H9 (cell line): ENCODE measurements at regions not wholly inside any gene's neighbourhood (a gene's known extent, or its start where the extent isn't known, plus 50 kb on each side); places are given as distances from the start of the nearest gene placed in this dataset.

Experiments
- DNase-seq: peaks from one replicate; pipeline ENCODE4 v3.0.0-alpha.2; 2017
- H2AFZ ChIP-seq: one replicate; pipeline ENCODE4 v1.6.1; 2013; ENCODE audit warnings: mild to moderate bottlenecking, low read length, control low read depth, moderate library complexity
- H2AK5ac ChIP-seq: 2 replicates; pipeline ENCODE4 v1.6.1; 2013; ENCODE audit warnings: low read length, control low read depth, mixed read lengths; ENCODE audit not compliant: insufficient read length
- H2BK120ac ChIP-seq: one replicate; pipeline ENCODE4 v1.6.1; 2013; ENCODE audit warnings: low read depth, mild to moderate bottlenecking, low read length, control low read depth, inconsistent platforms; ENCODE audit not compliant: poor library complexity, severe bottlenecking
- H2BK12ac ChIP-seq: 2 replicates; pipeline ENCODE4 v1.6.1; 2013; ENCODE audit warnings: low read length, control low read depth, mixed read lengths, low read depth; ENCODE audit not compliant: insufficient read length
- H2BK15ac ChIP-seq: 2 replicates; pipeline ENCODE4 v1.6.1; 2013; ENCODE audit warnings: low read depth, low read length, control low read depth
- H2BK20ac ChIP-seq: one replicate; pipeline ENCODE4 v1.6.1; 2013; ENCODE audit warnings: low read depth, mild to moderate bottlenecking, low read length, control low read depth, inconsistent platforms; ENCODE audit not compliant: poor library complexity, severe bottlenecking
- H2BK5ac ChIP-seq: 2 replicates; pipeline ENCODE4 v1.6.1; 2013; ENCODE audit warnings: low read length, control low read depth, mixed read lengths; ENCODE audit not compliant: insufficient read length
- H3K14ac ChIP-seq: 2 replicates; pipeline ENCODE4 v1.6.1; 2013; ENCODE audit warnings: low read length, control low read depth; ENCODE audit not compliant: insufficient read depth
- H3K18ac ChIP-seq: 2 replicates; pipeline ENCODE4 v1.6.1; 2013; ENCODE audit warnings: low read depth, mild to moderate bottlenecking, mixed read lengths, low read length, control low read depth; ENCODE audit not compliant: insufficient read length
- H3K23ac ChIP-seq: 2 replicates; pipeline ENCODE4 v1.6.1; 2013; ENCODE audit warnings: low read length, control low read depth, mixed read lengths, low read depth; ENCODE audit not compliant: insufficient read length
- H3K23me2 ChIP-seq: 2 replicates; pipeline ENCODE4 v1.6.1; 2013; ENCODE audit warnings: low read depth, mild to moderate bottlenecking, mixed read lengths, low read length, control low read depth; ENCODE audit not compliant: insufficient read length, poor library complexity, severe bottlenecking
- H3K27ac ChIP-seq: 2 replicates; pipeline ENCODE4 v1.5.1; 2013; ENCODE audit warnings: low read length, control low read depth, mixed read lengths, low read depth; ENCODE audit not compliant: insufficient read length
- H3K27me3 ChIP-seq: 2 replicates; pipeline ENCODE4 v1.6.1; 2013; ENCODE audit warnings: low read length, control low read depth, inconsistent platforms; ENCODE audit not compliant: insufficient read depth
- H3K4ac ChIP-seq: 2 replicates; pipeline ENCODE4 v1.6.1; 2013; ENCODE audit warnings: low read depth, mild to moderate bottlenecking, control low read depth, inconsistent platforms, low read length, moderate library complexity
- H3K4me1 ChIP-seq: 2 replicates; pipeline ENCODE4 v1.6.1; 2013; ENCODE audit warnings: low read length, control low read depth, inconsistent platforms; ENCODE audit not compliant: insufficient read depth
- H3K4me2 ChIP-seq: 2 replicates; pipeline ENCODE4 v1.6.1; 2013; ENCODE audit warnings: low read length, control low read depth, mixed read lengths; ENCODE audit not compliant: insufficient read length, insufficient read depth
- H3K56ac ChIP-seq: 2 replicates; pipeline ENCODE4 v1.6.1; 2013; ENCODE audit warnings: low read depth, mild to moderate bottlenecking, mixed read lengths, low read length, control low read depth; ENCODE audit not compliant: insufficient read length
- H3K79me1 ChIP-seq: 2 replicates; pipeline ENCODE4 v1.6.1; 2013; ENCODE audit warnings: low read depth, mild to moderate bottlenecking, moderate library complexity, low read length, control low read depth, inconsistent platforms; ENCODE audit not compliant: insufficient read depth, poor library complexity, severe bottlenecking
- H3K79me2 ChIP-seq: 2 replicates; pipeline ENCODE4 v1.6.1; 2013; ENCODE audit warnings: low read length, control low read depth, inconsistent platforms; ENCODE audit not compliant: insufficient read depth
- H3K9ac ChIP-seq: 2 replicates; pipeline ENCODE4 v1.6.1; 2013; ENCODE audit warnings: low read length, control low read depth, mixed read lengths; ENCODE audit not compliant: insufficient read length; ENCODE audit errors: extremely low read depth
- H3K9me3 ChIP-seq: one replicate; pipeline ENCODE4 v1.6.1; 2013; ENCODE audit warnings: low read depth, low read length, inconsistent platforms; ENCODE audit not compliant: control insufficient read depth
- H3T11ph ChIP-seq: one replicate; pipeline ENCODE4 v1.6.1; 2013; ENCODE audit warnings: mild to moderate bottlenecking, low read length, control low read depth, inconsistent platforms
- H4K20me1 ChIP-seq: one replicate; pipeline ENCODE4 v1.6.1; 2013; ENCODE audit not compliant: control insufficient read depth, insufficient read length, insufficient read depth
- H4K5ac ChIP-seq: 2 replicates; pipeline ENCODE4 v1.6.1; 2013; ENCODE audit warnings: low read depth, mild to moderate bottlenecking, mixed read lengths, low read length, control low read depth; ENCODE audit not compliant: insufficient read length
- H4K8ac ChIP-seq: replicated peaks from 2 replicates; pipeline ENCODE4 v1.6.1; 2013; ENCODE audit warnings: low read length, control low read depth, mixed read lengths, low read depth; ENCODE audit not compliant: insufficient read length
- H4K91ac ChIP-seq: 2 replicates; pipeline ENCODE4 v1.6.1; 2013; ENCODE audit warnings: low read depth, mild to moderate bottlenecking, moderate library complexity, mixed read lengths, low read length, control low read depth; ENCODE audit not compliant: insufficient read length
- H3K27ac Mint-ChIP-seq, 3 experiments: 2 replicates in 2 of 3; 3 replicates in 1 of 3; pipeline ENCODE4 v1.8.0; 2020 to 2021; ENCODE audit warnings: mixed read lengths in 3 of 3, mild to moderate bottlenecking in 1 of 3, moderate library complexity in 1 of 3
- H3K27me3 Mint-ChIP-seq: 2 replicates; pipeline ENCODE4 v1.8.0; 2021; ENCODE audit warnings: low read depth, mild to moderate bottlenecking, moderate library complexity, mixed read lengths
- H3K36me3 Mint-ChIP-seq, 3 experiments: 2 replicates in 2 of 3; 3 replicates in 1 of 3; pipeline ENCODE4 v1.8.0; 2020 to 2021; ENCODE audit warnings: low read depth in 3 of 3, mixed read lengths in 3 of 3; ENCODE audit not compliant: insufficient read depth in 1 of 3
- H3K4me1 Mint-ChIP-seq, 2 experiments: 2 replicates each; pipeline ENCODE4 v1.8.0; 2020; ENCODE audit warnings: mixed read lengths in 2 of 2
- H3K4me3 Mint-ChIP-seq, 2 experiments: 2 replicates in 1 of 2; 3 replicates in 1 of 2; pipeline ENCODE4 v1.8.0; 2020 to 2021; ENCODE audit warnings: mild to moderate bottlenecking in 2 of 2, mixed read lengths in 2 of 2, moderate library complexity in 1 of 2
- H3K9me3 Mint-ChIP-seq, 2 experiments: 2 replicates in 1 of 2; 3 replicates in 1 of 2; pipeline ENCODE4 v1.8.0; 2020; ENCODE audit warnings: mild to moderate bottlenecking in 2 of 2, mixed read lengths in 2 of 2, moderate library complexity in 1 of 2
- WGBS: extraction: QIAGEN DNeasy Blood & Tissue Kit; methylation state at CpG from one replicate; pipeline ENCODE4 v1.1.7; 2013; ENCODE audit warnings: missing lambda C conversion rate, low lambda C conversion rate, mixed read lengths; ENCODE audit not compliant: insufficient read length; ENCODE audit errors: extremely low coverage; 5-methylcytosine and 5-hydroxymethylcytosine counted together
- TF ChIP-seq, protein P1 (sequence below): fragments of 200-600 bp; sonication (generic); conservative IDR thresholded peaks from 3 replicates; pipeline ENCODE4 v1.8.0; 2021; ENCODE audit warnings: antibody characterized with exemption, mild to moderate bottlenecking

GRCh38 chr5:61675015-61675692, 343.1 kb downstream of the ZSWIM6 start:
- H3K4me3 Mint-ChIP-seq, result no peak overlapping the region
- no peaks in the 10 kb centered on the region for H3K36me3 Mint-ChIP-seq
- Histone ChIP-seq H3K79me2 (no peaks in the 10 kb centered on the region), H3K18ac (no peak overlapping the region), H3T11ph (no peak overlapping the region), H2AFZ (no peak overlapping the region), H3K27me3 (no peaks in the 10 kb centered on the region), H3K9ac (no peak overlapping the region), H3K79me1 (no peaks in the 10 kb centered on the region), H2AK5ac (no peak overlapping the region), H4K5ac (no peak overlapping the region), H4K20me1 (no peaks in the 10 kb centered on the region), H3K9me3 (no peaks in the 10 kb centered on the region), H3K56ac (no peak overlapping the region), H4K91ac (no peak overlapping the region), H3K4me1 (peaks cover 2% of the 10 kb centered on the region; the same call in 1 of the 2 replicates), H2BK120ac (no peak overlapping the region), H3K23me2 (no peaks in the 10 kb centered on the region), H3K14ac (no peak overlapping the region), H3K23ac (no peak overlapping the region), H3K27ac (no peak overlapping the region), H2BK20ac (no peak overlapping the region), H2BK12ac (no peak overlapping the region), H2BK15ac (no peak overlapping the region), H3K4ac (no peak overlapping the region), H2BK5ac (no peak overlapping the region), H3K4me2 (no peak overlapping the region), H4K8ac (no peak overlapping the region)
- DNase-seq, result peak; percentile 44
- H3K4me1 Mint-ChIP-seq, result peaks cover 16 to 25% of the 10 kb centered on the region in 2 experiments
- H3K27ac Mint-ChIP-seq, result 0 out of 7 replicates have a peak overlapping the region, but pooled peaks of 1 of the 3 experiments have one; percentile 74
- H3K27me3 Mint-ChIP-seq, result no peaks in the 10 kb centered on the region; the same call in 1 of the 2 replicates
- no CpG with 5 or more reads among the region's 5 CpGs for WGBS
- no peaks in the 10 kb centered on the region for H3K9me3 Mint-ChIP-seq
- TF ChIP-seq, protein P1, sequence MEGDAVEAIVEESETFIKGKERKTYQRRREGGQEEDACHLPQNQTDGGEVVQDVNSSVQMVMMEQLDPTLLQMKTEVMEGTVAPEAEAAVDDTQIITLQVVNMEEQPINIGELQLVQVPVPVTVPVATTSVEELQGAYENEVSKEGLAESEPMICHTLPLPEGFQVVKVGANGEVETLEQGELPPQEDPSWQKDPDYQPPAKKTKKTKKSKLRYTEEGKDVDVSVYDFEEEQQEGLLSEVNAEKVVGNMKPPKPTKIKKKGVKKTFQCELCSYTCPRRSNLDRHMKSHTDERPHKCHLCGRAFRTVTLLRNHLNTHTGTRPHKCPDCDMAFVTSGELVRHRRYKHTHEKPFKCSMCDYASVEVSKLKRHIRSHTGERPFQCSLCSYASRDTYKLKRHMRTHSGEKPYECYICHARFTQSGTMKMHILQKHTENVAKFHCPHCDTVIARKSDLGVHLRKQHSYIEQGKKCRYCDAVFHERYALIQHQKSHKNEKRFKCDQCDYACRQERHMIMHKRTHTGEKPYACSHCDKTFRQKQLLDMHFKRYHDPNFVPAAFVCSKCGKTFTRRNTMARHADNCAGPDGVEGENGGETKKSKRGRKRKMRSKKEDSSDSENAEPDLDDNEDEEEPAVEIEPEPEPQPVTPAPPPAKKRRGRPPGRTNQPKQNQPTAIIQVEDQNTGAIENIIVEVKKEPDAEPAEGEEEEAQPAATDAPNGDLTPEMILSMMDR, result peak; percentile 43; the same call in 2 of the 3 replicates
